Neural progenitor cell (in vitro differentiated cells): ENCODE measurements at regions not wholly inside any gene's neighbourhood (a gene's known extent, or its start where the extent isn't known, plus 50 kb on each side); places are given as distances from the start of the nearest gene placed in this dataset.

Experiments used
- DNase-seq: peaks from one replicate; pipeline ENCODE4 v3.0.0-alpha.2; 2016; ENCODE audit warnings: low spot score
- H2AFZ ChIP-seq: fragments of 200-600 bp; sonication (generic); replicated peaks from 2 replicates; pipeline ENCODE4 v1.6.1; 2016; ENCODE audit warnings: antibody characterized with exemption
- H3F3A ChIP-seq: fragments of 200-600 bp; sonication (generic); 2 replicates; pipeline ENCODE4 v1.6.1; 2016; ENCODE audit warnings: antibody characterized with exemption, low read depth
- H3K27ac ChIP-seq: fragments of 200-600 bp; sonication (generic); 2 replicates; pipeline ENCODE4 v1.5.1; 2016; ENCODE audit warnings: mild to moderate bottlenecking
- H3K27me3 ChIP-seq: fragments of 200-600 bp; sonication (generic); 2 replicates; pipeline ENCODE4 v1.6.1; 2016; ENCODE audit warnings: mild to moderate bottlenecking, moderate library complexity
- H3K36me3 ChIP-seq: fragments of 200-600 bp; sonication (generic); 2 replicates; pipeline ENCODE4 v1.5.1; 2016
- H3K4me1 ChIP-seq: fragments of 200-600 bp; sonication (generic); 2 replicates; pipeline ENCODE4 v1.6.1; 2016; ENCODE audit warnings: mixed run types
- H3K4me2 ChIP-seq: fragments of 200-600 bp; sonication (generic); 2 replicates; pipeline ENCODE4 v1.6.1; 2016
- H3K4me3 ChIP-seq: fragments of 200-600 bp; sonication (generic); 2 replicates; pipeline ENCODE4 v1.5.1; 2016
- H3K79me2 ChIP-seq: fragments of 200-600 bp; sonication (generic); 2 replicates; pipeline ENCODE4 v1.6.1; 2016; ENCODE audit warnings: low read depth
- H3K9ac ChIP-seq: fragments of 200-600 bp; sonication (generic); 2 replicates; pipeline ENCODE4 v1.6.1; 2016
- H3K9me3 ChIP-seq: fragments of 200-600 bp; sonication (generic); 2 replicates; pipeline ENCODE4 v1.5.1; 2016; ENCODE audit warnings: low read depth
- H4K20me1 ChIP-seq: fragments of 200-600 bp; sonication (generic); 2 replicates; pipeline ENCODE4 v1.6.1; 2016; ENCODE audit warnings: low read depth
- H3K27ac Mint-ChIP-seq: 3 replicates; pipeline ENCODE4 v1.8.0; 2021; ENCODE audit warnings: mixed read lengths
- H3K27me3 Mint-ChIP-seq: 2 replicates; pipeline ENCODE4 v1.8.0; 2022; ENCODE audit warnings: low read depth, mild to moderate bottlenecking, inconsistent platforms, moderate library complexity, mixed read lengths; ENCODE audit not compliant: insufficient read depth
- H3K36me3 Mint-ChIP-seq: 3 replicates; pipeline ENCODE4 v1.8.0; 2021; ENCODE audit warnings: mixed read lengths
- H3K4me1 Mint-ChIP-seq: 3 replicates; pipeline ENCODE4 v1.8.0; 2021; ENCODE audit warnings: mixed read lengths
- H3K4me3 Mint-ChIP-seq: 3 replicates; pipeline ENCODE4 v1.8.0; 2021; ENCODE audit warnings: mild to moderate bottlenecking, moderate library complexity, mixed read lengths
- H3K9me3 Mint-ChIP-seq: 3 replicates; pipeline ENCODE4 v1.8.0; 2020; ENCODE audit warnings: mixed read lengths
- EZH2 ChIP-seq: fragments of 200-600 bp; sonication (generic); IDR thresholded peaks from 2 replicates; pipeline ENCODE4 v1.6.1; 2017; ENCODE audit warnings: antibody characterized with exemption, mild to moderate bottlenecking, moderate library complexity
- EZH2phosphoT487 ChIP-seq: fragments of 200-600 bp; sonication (generic); IDR thresholded peaks from 2 replicates; pipeline ENCODE4 v1.6.1; 2017; ENCODE audit warnings: antibody characterized with exemption
- TF ChIP-seq, protein P1 (sequence below): fragments of 200-600 bp; sonication (generic); IDR thresholded peaks from 2 replicates; pipeline ENCODE4 v1.5.1; 2017; ENCODE audit warnings: antibody characterized with exemption, mild to moderate bottlenecking

DNA sequence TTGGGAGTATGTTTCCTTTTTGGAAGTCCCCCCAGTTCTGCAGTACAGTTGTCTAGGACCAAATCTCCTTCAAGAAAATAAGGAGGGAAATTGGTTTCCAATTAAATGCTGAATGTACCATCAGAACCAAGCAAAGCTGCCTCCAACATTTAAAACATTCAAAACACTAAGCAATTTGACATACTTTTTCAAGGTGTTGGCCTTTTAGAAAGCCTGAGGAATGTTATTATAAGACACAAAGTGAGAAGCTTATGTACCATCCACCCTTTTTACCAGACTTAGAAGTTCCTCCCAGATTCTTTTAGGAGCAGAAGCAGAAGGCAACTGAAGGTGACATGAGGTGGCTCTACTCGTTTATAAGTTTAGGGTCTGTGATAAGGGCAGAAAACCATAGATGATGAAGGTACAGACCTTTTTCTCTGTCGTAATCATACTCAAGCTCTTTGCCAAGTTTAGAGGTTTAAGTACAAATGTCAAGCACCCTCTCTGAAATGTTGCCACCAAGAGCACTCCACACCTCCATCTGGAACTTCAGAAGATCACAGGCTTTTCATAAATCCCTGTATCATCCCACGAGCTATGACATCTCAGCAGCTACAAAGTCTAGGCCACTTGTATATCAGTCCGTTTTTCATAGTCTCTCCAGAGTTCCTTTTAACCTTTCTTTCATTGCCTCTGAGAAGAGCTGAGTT, 282.5 kb upstream of the THBS1 start:
- H3K27ac ChIP-seq = no peak overlapping the region
- Mint-ChIP-seq H3K27ac (no peak overlapping the region), H3K9me3 (no peaks in the 10 kb centered on the region), H3K27me3 (no peaks in the 10 kb centered on the region), H3K36me3 (no peaks in the 10 kb centered on the region), H3K4me3 (no peak overlapping the region), H3K4me1 (peaks cover under 1% of the 10 kb centered on the region)
- H3K9ac ChIP-seq = no peak overlapping the region
- H3K36me3 ChIP-seq = no peaks in the 10 kb centered on the region
- H3K9me3 ChIP-seq = no peaks in the 10 kb centered on the region
- no peaks in the 10 kb centered on the region for H3F3A ChIP-seq
- no peak for DNase-seq
- H4K20me1 ChIP-seq = no peaks in the 10 kb centered on the region
- H3K27me3 ChIP-seq = no peaks in the 10 kb centered on the region
- H3K4me1 ChIP-seq = no peaks in the 10 kb centered on the region
- no peak overlapping the region for H3K4me2 ChIP-seq
- TF ChIP-seq, protein P1, sequence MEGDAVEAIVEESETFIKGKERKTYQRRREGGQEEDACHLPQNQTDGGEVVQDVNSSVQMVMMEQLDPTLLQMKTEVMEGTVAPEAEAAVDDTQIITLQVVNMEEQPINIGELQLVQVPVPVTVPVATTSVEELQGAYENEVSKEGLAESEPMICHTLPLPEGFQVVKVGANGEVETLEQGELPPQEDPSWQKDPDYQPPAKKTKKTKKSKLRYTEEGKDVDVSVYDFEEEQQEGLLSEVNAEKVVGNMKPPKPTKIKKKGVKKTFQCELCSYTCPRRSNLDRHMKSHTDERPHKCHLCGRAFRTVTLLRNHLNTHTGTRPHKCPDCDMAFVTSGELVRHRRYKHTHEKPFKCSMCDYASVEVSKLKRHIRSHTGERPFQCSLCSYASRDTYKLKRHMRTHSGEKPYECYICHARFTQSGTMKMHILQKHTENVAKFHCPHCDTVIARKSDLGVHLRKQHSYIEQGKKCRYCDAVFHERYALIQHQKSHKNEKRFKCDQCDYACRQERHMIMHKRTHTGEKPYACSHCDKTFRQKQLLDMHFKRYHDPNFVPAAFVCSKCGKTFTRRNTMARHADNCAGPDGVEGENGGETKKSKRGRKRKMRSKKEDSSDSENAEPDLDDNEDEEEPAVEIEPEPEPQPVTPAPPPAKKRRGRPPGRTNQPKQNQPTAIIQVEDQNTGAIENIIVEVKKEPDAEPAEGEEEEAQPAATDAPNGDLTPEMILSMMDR = no peak
- TF ChIP-seq EZH2 = no peak
- TF ChIP-seq EZH2phosphoT487 = no peak
- no peak overlapping the region for H2AFZ ChIP-seq
- H3K79me2 ChIP-seq = no peaks in the 10 kb centered on the region
- no peak overlapping the region for H3K4me3 ChIP-seq

GRCh38 chr15:39299486-39300267, 281.2 kb upstream of the THBS1 start:
- no peak overlapping the region for H2AFZ ChIP-seq
- no peak overlapping the region for H3K27ac Mint-ChIP-seq

GRCh38 chr15:39300451-39301153, 280.3 kb upstream of the THBS1 start:
- no peak for TF ChIP-seq EZH2phosphoT487
- no peak for TF ChIP-seq EZH2
- TF ChIP-seq, protein P1 = no peak
- Histone ChIP-seq H3K79me2 (no peaks in the 10 kb centered on the region), H2AFZ (no peak overlapping the region), H3K4me1 (no peaks in the 10 kb centered on the region), H3K27me3 (no peaks in the 10 kb centered on the region), H3K4me3 (no peak overlapping the region), H3K4me2 (no peak overlapping the region), H3F3A (no peaks in the 10 kb centered on the region), H3K9ac (no peak overlapping the region), H3K9me3 (no peaks in the 10 kb centered on the region), H3K27ac (no peak overlapping the region), H4K20me1 (no peaks in the 10 kb centered on the region), H3K36me3 (no peaks in the 10 kb centered on the region)
- H3K9me3 Mint-ChIP-seq = no peaks in the 10 kb centered on the region
- no peak overlapping the region for H3K4me3 Mint-ChIP-seq
- peaks cover 3% of the 10 kb centered on the region for H3K27me3 Mint-ChIP-seq
- peaks cover 13% of the 10 kb centered on the region for H3K4me1 Mint-ChIP-seq
- no peak for DNase-seq
- H3K27ac Mint-ChIP-seq = no peak overlapping the region
- no peaks in the 10 kb centered on the region for H3K36me3 Mint-ChIP-seq

More at GRCh38 chr15:39299486-39300267, 281.2 kb upstream of the THBS1 start:
- Histone ChIP-seq H3K4me2 (no peak overlapping the region), H3K4me1 (no peaks in the 10 kb centered on the region), H3K9ac (no peak overlapping the region), H3F3A (no peaks in the 10 kb centered on the region), H3K9me3 (no peaks in the 10 kb centered on the region), H4K20me1 (no peaks in the 10 kb centered on the region), H3K4me3 (no peak overlapping the region), H3K79me2 (no peaks in the 10 kb centered on the region), H3K27me3 (no peaks in the 10 kb centered on the region), H3K36me3 (no peaks in the 10 kb centered on the region), H3K27ac (no peak overlapping the region)
- H3K4me1 Mint-ChIP-seq = peaks cover 10% of the 10 kb centered on the region
- no peaks in the 10 kb centered on the region for H3K9me3 Mint-ChIP-seq
- H3K36me3 Mint-ChIP-seq = no peaks in the 10 kb centered on the region
- TF ChIP-seq, protein P1 = no peak
- no peak for TF ChIP-seq EZH2phosphoT487
- no peak for TF ChIP-seq EZH2
- no peak overlapping the region for H3K4me3 Mint-ChIP-seq
- DNase-seq = no peak
- H3K27me3 Mint-ChIP-seq = peaks cover 3% of the 10 kb centered on the region
